ENCODE measurements at regions not wholly inside any gene's neighbourhood (a gene's known extent, or its start where the extent isn't known, plus 50 kb on each side); places are given as distances from the start of the nearest gene placed in this dataset.

- DNase-seq (ENCODE audit: low spot score) (no peak), ATAC-seq (no peak)
- no peaks in the 10 kb centered on the region for H3K4me1 ChIP-seq (ENCODE audit: insufficient read depth)
- no peaks in the 10 kb centered on the region for H3K79me2 ChIP-seq (replicated peaks; ENCODE audit: insufficient read depth)
- H3K27ac Mint-ChIP-seq = no peak overlapping the region
- H3K9me3 Mint-ChIP-seq = no peaks in the 10 kb centered on the region; the same call in 2 of the 3 replicates
- no peak overlapping the region for H3K4me2 ChIP-seq
- H3K36me3 Mint-ChIP-seq (ENCODE audit: low read depth) = 0 out of 3 replicates have a peak, but pooled peaks cover 2% of the 10 kb centered on the region
- H3K4me1 Mint-ChIP-seq = no peaks in the 10 kb centered on the region; the same call in 2 of the 3 replicates
- H3K27me3 ChIP-seq (ENCODE audit: insufficient read depth) = no peaks in the 10 kb centered on the region
- H3K36me3 ChIP-seq (ENCODE audit: insufficient read depth) = no peaks in the 10 kb centered on the region
- H3K4me3 ChIP-seq = no peak overlapping the region
- no peak overlapping the region for H3K4me3 Mint-ChIP-seq
- peaks cover 6% of the 10 kb centered on the region for H3K27me3 Mint-ChIP-seq (ENCODE audit: insufficient read depth, low read depth, poor library complexity)
- H3F3A ChIP-seq (replicated peaks; ENCODE audit: low read depth) = no peaks in the 10 kb centered on the region
- no peak overlapping the region for H2AFZ ChIP-seq
- H3K27ac ChIP-seq (ENCODE audit: low read depth) = no peak overlapping the region
- H3K9me2 ChIP-seq (ENCODE audit: insufficient read depth) = 0 out of 2 replicates have a peak, but pooled peaks cover 2% of the 10 kb centered on the region
- TF ChIP-seq REST (IDR thresholded peaks at IDR 0.05; ENCODE audit: unreplicated experiment) (no peak), ZNF114 (CRISPR knock-in tag; IDR thresholded peaks at IDR 0.05) (no peak), ZNF462 (CRISPR knock-in tag; IDR thresholded peaks at IDR 0.05) (no peak), ZNF331 (CRISPR knock-in tag; IDR thresholded peaks at IDR 0.05; ENCODE audit: low read depth) (no peak), EZH2 (IDR thresholded peaks at IDR 0.05; ENCODE audit: low read depth, unreplicated experiment) (no peak), EZH2phosphoT487 (IDR thresholded peaks at IDR 0.05; ENCODE audit: unreplicated experiment) (no peak), NANOG (IDR thresholded peaks at IDR 0.05; ENCODE audit: borderline replicate concordance) (no peak), STAT1 (IDR thresholded peaks at IDR 0.05; ENCODE audit: unreplicated experiment) (no peak), CREB1 (CRISPR knock-in tag; IDR thresholded peaks at IDR 0.05; ENCODE audit: low read depth) (no peak), POLR2AphosphoS5 (IDR thresholded peaks at IDR 0.05; ENCODE audit: low read depth) (no peak), ETS1 (IDR thresholded peaks at IDR 0.05) (no peak), CTCF (conservative IDR thresholded peaks at IDR 0.05; ENCODE audit: low read depth in 2 of 2) (no peak), JUNB (IDR thresholded peaks at IDR 0.05; ENCODE audit: unreplicated experiment) (no peak)
- H4K20me1 ChIP-seq (replicated peaks; ENCODE audit: insufficient read depth) = no peaks in the 10 kb centered on the region
These were observed 74.9 kb upstream of the ZFHX3 start for GRCh38 chr16:73122604-73123391.
